ENCODE measurements at regions not wholly inside any gene's neighbourhood (a gene's known extent, or its start where the extent isn't known, plus 50 kb on each side); places are given as distances from the start of the nearest gene placed in this dataset.
"Not testable (repeated sequence)": the region's sequence is repeated elsewhere in the genome, so short reads cannot be mapped to it uniquely, and the experiment has no call there.

- no peak for DNase-seq (ENCODE audit: low read depth)
These were observed 223.1 kb upstream of the PTPRD start for GRCh38 chr9:10835791-10836463.

- DNase-seq (ENCODE audit: low read depth), result no peak
These were observed 230.3 kb upstream of the PTPRD start for GRCh38 chr9:10843151-10843550.

GRCh38 chr9:10855847-10856246 lies 243.0 kb upstream of the PTPRD start:
- no peak for DNase-seq (ENCODE audit: low read depth)

DNA sequence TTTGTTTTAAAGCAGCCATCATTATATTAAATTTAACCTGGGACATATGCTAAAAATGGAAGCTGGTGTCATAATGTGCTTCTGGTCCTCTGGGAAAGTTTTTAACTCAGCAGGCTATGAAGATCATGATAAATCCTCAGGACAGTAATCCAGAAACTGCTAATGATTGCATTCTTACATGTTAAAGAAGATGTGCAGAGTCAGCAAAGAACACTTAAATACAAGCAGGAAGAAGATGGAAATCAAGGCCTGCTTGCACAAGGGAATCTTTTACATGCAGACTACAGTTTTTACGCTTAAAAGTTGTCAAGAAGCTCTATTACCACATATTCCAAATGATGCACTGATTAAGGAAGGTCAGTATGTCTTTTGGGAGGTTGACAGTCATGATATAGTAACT lies 246.0 kb upstream of the PTPRD start:
- DNase-seq (ENCODE audit: low read depth), result no peak

- DNase-seq (ENCODE audit: low read depth), result no peak
These were observed 250.7 kb upstream of the PTPRD start for GRCh38 chr9:10863476-10863875.

GRCh38 chr9:10867194-10867593 lies 254.4 kb upstream of the PTPRD start:
- DNase-seq (ENCODE audit: low read depth), result no peak

DNA sequence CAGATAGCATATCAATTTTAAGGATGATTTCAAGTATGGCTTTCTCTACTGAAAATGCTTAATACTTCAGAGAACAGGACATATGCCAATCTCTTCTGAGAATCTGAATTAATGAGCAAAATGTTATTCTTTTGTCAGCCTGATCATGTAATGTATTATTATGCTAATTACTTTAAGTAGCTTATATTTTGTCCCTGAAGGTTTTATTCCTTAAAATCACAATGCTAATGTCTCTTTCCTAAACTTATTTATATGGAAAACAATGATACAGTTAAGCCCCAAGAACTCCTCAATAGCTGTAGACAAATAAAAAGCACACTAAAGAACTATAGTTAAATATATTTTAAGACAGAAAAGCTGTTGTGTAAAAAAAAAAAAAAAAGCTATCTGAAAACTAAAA lies 256.9 kb upstream of the PTPRD start:
- DNase-seq (ENCODE audit: low read depth), result no peak

DNA sequence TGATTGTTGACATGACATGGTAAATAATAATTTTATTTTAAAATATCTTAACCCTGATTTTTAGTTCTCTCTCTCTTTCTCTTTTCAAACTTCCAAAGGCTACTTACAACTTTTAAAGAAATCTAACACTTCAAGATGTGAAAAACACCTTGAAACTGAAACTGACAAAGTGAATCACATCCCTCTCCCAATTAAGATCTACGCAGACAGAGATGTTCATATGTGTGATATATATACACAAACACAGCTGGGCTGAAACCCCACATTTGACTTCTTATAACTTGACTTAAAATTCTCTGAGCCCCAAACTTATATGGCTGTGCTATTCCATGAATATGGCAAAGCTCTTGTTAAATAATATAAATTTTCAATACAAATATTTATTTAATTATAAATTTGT lies 261.2 kb upstream of the PTPRD start:
- DNase-seq (ENCODE audit: low read depth), result no peak

- DNase-seq (ENCODE audit: low read depth), result no peak
These were observed 262.9 kb upstream of the PTPRD start for GRCh38 chr9:10875752-10876151.

DNA sequence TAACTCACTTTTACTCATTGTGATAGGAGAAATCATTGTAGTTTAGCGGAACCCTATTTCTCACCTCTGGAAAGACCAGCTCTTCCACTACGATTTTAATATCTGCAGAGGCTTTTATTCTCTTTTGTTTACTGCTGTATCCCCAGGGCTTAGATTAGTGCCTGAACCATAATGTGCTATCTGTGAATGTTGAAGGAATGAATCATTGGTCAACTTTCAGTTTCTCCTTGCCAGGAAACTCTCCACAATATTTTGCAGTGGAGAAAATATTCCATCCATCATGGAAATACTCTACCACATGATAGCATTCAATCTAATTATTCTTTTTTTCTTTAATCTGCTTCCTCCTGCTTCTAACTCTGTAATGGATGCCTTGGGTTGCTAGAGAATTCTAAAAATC lies 263.5 kb upstream of the PTPRD start:
- DNase-seq (ENCODE audit: low read depth), result peak; percentile 33

DNA sequence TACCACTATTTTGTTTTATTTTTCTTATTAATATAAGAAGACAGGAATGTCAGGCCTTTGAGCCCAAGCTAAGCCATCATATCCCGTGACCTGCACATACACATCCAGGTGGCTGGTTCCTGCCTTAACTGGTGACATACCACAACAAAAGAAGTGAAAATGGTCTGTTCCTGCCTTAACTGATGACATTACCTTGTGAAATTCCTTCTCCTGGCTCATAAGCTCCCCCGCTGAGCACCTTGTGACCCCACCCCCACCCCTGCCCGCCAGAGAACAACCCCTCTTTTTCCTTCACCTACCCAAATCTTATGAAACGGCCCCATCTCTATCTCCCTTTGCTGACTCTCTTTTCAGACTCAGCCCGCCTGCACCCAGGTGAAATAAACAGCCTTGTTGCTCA lies 277.5 kb upstream of the PTPRD start:
- not testable (repeated sequence) for DNase-seq (ENCODE audit: low read depth)

- DNase-seq (ENCODE audit: low read depth), result no peak
These were observed 286.7 kb upstream of the PTPRD start for GRCh38 chr9:10899509-10899908.

- DNase-seq (ENCODE audit: low read depth), result no peak
These were observed 291.2 kb upstream of the PTPRD start for GRCh38 chr9:10903969-10904368.

GRCh38 chr9:10910779-10911178 lies 298.0 kb upstream of the PTPRD start:
- DNase-seq (ENCODE audit: low read depth), result no peak

DNA sequence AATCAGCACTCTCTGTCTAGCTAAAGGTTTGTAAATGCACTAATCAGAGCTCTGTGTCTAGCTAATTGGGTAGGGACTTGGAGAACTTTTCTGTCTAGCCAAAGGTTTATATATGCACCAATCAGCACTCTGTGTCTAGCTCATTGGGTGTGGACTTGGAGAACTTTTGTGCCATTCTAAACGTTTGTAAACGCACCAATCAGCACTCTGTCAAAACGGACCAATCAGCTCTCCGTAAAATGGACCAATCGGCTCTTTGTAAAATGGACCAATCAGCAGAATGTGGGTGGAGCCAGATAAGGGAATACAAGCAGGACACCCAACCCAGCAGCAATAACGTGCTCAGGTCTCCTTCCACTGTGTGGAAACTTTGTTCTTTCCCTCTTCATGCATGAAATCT lies 298.6 kb upstream of the PTPRD start:
- no peak for DNase-seq (ENCODE audit: low read depth)

GRCh38 chr9:10917001-10917400 lies 304.2 kb upstream of the PTPRD start:
- no peak for DNase-seq (ENCODE audit: low read depth)

DNA sequence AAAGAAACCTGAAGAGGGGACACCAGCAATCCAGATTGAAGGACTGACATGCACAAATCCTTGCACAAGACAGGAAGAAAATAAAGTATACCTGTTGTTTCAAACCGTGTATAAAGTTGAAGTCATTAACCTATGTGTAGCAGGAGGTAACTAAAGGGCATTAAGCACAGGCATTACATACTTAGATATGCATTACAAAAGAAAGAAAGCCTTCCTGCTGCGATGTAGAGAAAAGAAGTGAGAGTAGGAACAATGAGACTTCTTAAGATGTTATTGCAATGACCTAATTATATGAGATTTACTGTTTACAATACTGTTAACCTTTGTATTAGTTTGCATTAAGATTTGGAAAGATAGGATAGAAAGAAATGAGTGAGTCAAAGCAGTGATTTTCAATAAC lies 308.9 kb upstream of the PTPRD start:
- DNase-seq (ENCODE audit: low read depth), result no peak

DNA sequence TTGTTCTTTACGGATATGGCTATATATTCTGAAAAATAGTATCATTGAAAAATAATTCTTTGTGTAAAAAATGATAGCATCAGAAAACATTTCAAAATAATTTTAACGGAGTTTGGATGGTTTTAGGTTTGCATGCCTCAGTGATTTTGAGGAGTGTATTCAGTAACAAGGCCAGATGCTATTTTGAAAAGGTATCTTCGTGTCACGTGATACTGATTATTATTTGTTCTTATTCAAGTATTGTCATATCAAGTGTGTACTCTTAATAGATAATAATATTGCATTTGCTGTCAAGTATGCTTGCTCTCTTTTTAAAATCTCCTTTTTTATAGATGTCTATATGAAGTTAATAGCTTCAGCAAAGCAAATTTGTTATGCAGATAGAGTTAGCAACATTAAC lies 313.1 kb upstream of the PTPRD start:
- DNase-seq (ENCODE audit: low read depth), result no peak

DNA sequence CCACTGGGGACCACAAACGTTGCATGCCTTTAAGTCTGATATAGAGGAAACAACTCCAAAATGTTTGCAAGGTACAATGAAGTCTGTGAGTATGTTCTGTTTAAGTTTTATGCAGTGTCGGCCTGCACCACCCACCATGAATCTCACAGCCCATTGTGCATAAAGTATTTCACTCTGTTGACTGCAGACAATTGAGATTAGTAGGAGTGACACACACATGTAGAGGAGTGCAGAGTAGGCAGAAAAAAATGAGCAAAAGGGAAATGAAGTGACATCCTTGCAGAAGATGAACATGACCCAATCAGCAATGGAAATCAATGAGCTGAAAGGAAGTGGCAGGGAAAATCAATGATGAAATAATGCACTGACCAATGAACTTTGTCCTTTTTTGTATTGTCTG lies 315.6 kb upstream of the PTPRD start:
- DNase-seq (ENCODE audit: low read depth), result no peak

DNA sequence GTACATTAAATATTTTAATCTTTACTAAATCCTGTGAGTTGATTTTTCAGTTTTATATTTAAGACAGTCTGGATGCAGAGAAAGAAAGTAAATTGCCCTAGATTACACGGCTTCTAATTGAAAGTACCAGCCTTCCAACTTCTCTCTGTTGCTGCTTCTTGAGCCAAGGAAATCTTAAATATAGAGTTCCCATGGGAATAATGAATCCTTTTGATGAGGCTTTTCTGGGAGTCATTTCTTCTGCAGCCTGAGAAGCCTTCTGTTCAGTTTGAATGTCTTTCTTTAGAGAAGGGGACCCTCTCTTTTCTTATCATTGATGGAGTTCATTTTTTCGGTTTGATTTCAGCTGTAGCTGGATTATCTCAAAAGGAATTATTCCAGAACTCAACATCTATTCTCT lies 317.3 kb upstream of the PTPRD start:
- no peak for DNase-seq (ENCODE audit: low read depth)

DNA sequence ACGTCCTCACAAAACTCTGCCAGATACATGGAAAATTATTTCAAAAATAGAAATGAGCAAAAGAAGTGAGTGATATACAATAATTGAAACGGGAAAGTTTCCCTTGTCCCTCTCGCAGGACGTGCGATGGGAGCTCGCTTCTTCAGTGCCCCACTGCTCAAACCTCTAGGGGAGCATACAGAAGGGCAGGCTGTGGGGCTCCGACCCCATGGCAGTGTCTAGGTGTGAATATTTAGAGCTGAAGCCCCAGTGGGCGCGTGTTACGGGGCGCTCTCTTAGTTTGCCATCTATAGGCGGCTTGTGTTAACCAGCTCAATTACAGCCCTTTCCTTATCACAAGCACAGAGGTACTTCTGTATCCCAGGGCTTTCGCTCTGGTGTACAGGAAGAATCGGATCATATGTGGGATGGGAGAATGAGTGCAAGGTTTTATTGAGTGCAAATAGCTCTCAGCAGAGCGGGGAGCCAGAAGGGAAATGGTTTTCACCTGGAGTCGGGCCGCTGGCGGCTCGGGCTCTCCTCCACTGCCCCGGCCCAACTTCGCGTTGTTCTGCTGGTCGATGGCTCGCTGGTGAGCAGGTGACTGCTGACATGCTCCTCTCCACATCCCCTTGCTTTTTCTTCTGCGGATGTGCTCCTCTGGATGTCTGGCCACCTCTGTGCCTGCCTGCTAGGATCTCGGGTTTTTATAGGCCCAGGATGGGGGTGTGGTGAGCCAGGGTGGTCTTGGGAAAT lies 334.0 kb upstream of the PTPRD start:
- DNase-seq (ENCODE audit: low read depth), result no peak

- no peak for DNase-seq (ENCODE audit: low read depth)
These were observed 345.1 kb upstream of the PTPRD start for GRCh38 chr9:10957878-10958277.

GRCh38 chr9:10961883-10962282 lies 349.1 kb upstream of the PTPRD start:
- no peak for DNase-seq (ENCODE audit: low read depth)

DNA sequence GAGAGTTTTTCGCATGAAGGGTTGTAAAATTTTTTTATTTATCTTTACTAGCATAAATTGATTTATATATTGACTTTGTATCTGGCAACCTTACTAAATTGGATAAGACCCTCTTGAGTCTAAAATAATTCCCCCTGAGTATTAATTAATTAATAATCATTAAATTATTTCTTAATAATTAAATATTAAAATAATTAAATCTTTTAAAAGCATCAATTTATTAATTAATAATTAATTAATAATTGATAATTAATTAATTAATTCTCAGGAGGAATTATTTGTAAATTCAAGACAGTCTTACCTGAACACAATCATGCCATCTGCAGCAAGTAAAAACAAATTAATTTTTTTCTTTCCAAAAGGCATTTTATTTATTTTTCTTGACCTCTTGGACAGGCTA lies 370.4 kb upstream of the PTPRD start:
- DNase-seq (ENCODE audit: low read depth), result no peak
